SHP77 (cell line): ENCODE measurements at regions not wholly inside any gene's neighbourhood (a gene's known extent, or its start where the extent isn't known, plus 50 kb on each side); places are given as distances from the start of the nearest gene placed in this dataset.
A peak's percentile ranks its signal among the peaks of the same experiment; 100 is the strongest.

Experiments
- DNase-seq, 2 experiments: peaks; one replicate each; lab custom pipeline; 2025; lab: John Stamatoyannopoulos, UW

GRCh38 chr5:145246379-145246778 lies 588.8 kb downstream of the PRELID2 start:
- no peak for DNase-seq

- no peak for DNase-seq
Measured at GRCh38 chr5:145245354-145245753, 589.8 kb downstream of the PRELID2 start.

- no peak for DNase-seq
Measured at GRCh38 chr5:145244788-145245187, 590.4 kb downstream of the PRELID2 start.

- DNase-seq: no peak
Measured at GRCh38 chr5:145244251-145244650, 590.9 kb downstream of the PRELID2 start.

GRCh38 chr5:145243016-145243415 lies 592.1 kb downstream of the PRELID2 start:
- DNase-seq: no peak

- DNase-seq: no peak
Measured at GRCh38 chr5:145242551-145242950, 592.6 kb downstream of the PRELID2 start.

GRCh38 chr5:145237843-145238242 lies 597.3 kb downstream of the PRELID2 start:
- peak; percentile 41 to 74 for DNase-seq

GRCh38 chr5:145236983-145237382 lies 598.2 kb downstream of the PRELID2 start:
- DNase-seq: no peak

GRCh38 chr5:145236127-145236526 lies 599.0 kb downstream of the PRELID2 start:
- no peak for DNase-seq

GRCh38 chr5:145233461-145233860 lies 601.7 kb downstream of the PRELID2 start:
- no peak for DNase-seq

GRCh38 chr5:145230781-145231180 lies 604.4 kb downstream of the PRELID2 start:
- DNase-seq: no peak

GRCh38 chr5:145228564-145228963 lies 606.6 kb downstream of the PRELID2 start:
- DNase-seq: no peak

GRCh38 chr5:145227881-145228280 lies 607.3 kb downstream of the PRELID2 start:
- DNase-seq: no peak

GRCh38 chr5:145226726-145227125 lies 608.4 kb downstream of the PRELID2 start:
- no peak for DNase-seq

GRCh38 chr5:145225529-145225928 lies 609.6 kb downstream of the PRELID2 start:
- DNase-seq: no peak

GRCh38 chr5:145223582-145223981 lies 611.6 kb downstream of the PRELID2 start:
- no peak for DNase-seq

GRCh38 chr5:145222622-145223021 lies 612.5 kb downstream of the PRELID2 start:
- DNase-seq: no peak

- no peak for DNase-seq
Measured at GRCh38 chr5:145221416-145221815, 613.7 kb downstream of the PRELID2 start.

- no peak for DNase-seq
Measured at GRCh38 chr5:145220481-145220880, 614.7 kb downstream of the PRELID2 start.

GRCh38 chr5:145218982-145219381 lies 616.2 kb downstream of the PRELID2 start:
- no peak for DNase-seq

- no peak for DNase-seq
Measured at GRCh38 chr5:145218019-145218418, 617.1 kb downstream of the PRELID2 start.

GRCh38 chr5:145210020-145210419 lies 625.1 kb downstream of the PRELID2 start:
- no peak for DNase-seq

- no peak for DNase-seq
Measured at GRCh38 chr5:145205546-145205945, 629.6 kb downstream of the PRELID2 start.

- no peak for DNase-seq
Measured at GRCh38 chr5:145204743-145205142, 630.4 kb downstream of the PRELID2 start.

- DNase-seq: no peak
Measured at GRCh38 chr5:145203193-145203592, 631.9 kb downstream of the PRELID2 start.
